Thoracic aorta (tissue), 2 donors: ENCODE measurements at regions not wholly inside any gene's neighbourhood (a gene's known extent, or its start where the extent isn't known, plus 50 kb on each side); places are given as distances from the start of the nearest gene placed in this dataset.
A peak's percentile ranks its signal among the peaks of the same experiment; 100 is the strongest.

ENCODE experiments used
- ATAC-seq: fragments of 150-250 bp; one replicate; pipeline ENCODE4 v1.8.0; 2017; ENCODE audit warnings: low read depth; ENCODE audit not compliant: insufficient number of reproducible peaks, low FRiP score
- DNase-seq: peaks from one replicate; pipeline ENCODE4 v3.0.0-alpha.2; 2020; ENCODE audit warnings: low spot score
- H3K27ac ChIP-seq, 2 donors: fragments of 200-600 bp; sonication (generic); 1 replicate in 1 of 2; 2 replicates in 1 of 2; pipeline ENCODE4 v1.5.1; 2016; ENCODE audit warnings: mild to moderate bottlenecking in 2 of 2, moderate library complexity in 2 of 2
- H3K27me3 ChIP-seq: fragments of 200-600 bp; sonication (generic); replicated peaks from 2 replicates; pipeline ENCODE4 v1.6.0; 2016; ENCODE audit warnings: mild to moderate bottlenecking; ENCODE audit not compliant: insufficient read depth
- H3K36me3 ChIP-seq: fragments of 200-600 bp; sonication (generic); one replicate; pipeline ENCODE4 v1.5.1; 2016
- H3K4me1 ChIP-seq, 2 donors: fragments of 200-600 bp; sonication (generic); 1 replicate in 1 of 2; 2 replicates in 1 of 2; pipeline versions ENCODE4 v1.5.1 to v1.6.0; 2016; ENCODE audit warnings: low read depth in 2 of 2, mild to moderate bottlenecking in 1 of 2; ENCODE audit not compliant: control insufficient read depth in 1 of 2
- H3K4me3 ChIP-seq: fragments of 200-600 bp; sonication (generic); 2 replicates; pipeline ENCODE4 v1.5.1; 2016; ENCODE audit warnings: mild to moderate bottlenecking
- H3K9me3 ChIP-seq: fragments of 200-600 bp; sonication (generic); 2 replicates; pipeline ENCODE4 v1.5.1; 2016
- TF ChIP-seq, protein P1 (sequence below): fragments of 200-600 bp; sonication (generic); IDR thresholded peaks from one replicate; pipeline ENCODE4 v1.5.1; 2019; ENCODE audit warnings: antibody characterized with exemption

DNA sequence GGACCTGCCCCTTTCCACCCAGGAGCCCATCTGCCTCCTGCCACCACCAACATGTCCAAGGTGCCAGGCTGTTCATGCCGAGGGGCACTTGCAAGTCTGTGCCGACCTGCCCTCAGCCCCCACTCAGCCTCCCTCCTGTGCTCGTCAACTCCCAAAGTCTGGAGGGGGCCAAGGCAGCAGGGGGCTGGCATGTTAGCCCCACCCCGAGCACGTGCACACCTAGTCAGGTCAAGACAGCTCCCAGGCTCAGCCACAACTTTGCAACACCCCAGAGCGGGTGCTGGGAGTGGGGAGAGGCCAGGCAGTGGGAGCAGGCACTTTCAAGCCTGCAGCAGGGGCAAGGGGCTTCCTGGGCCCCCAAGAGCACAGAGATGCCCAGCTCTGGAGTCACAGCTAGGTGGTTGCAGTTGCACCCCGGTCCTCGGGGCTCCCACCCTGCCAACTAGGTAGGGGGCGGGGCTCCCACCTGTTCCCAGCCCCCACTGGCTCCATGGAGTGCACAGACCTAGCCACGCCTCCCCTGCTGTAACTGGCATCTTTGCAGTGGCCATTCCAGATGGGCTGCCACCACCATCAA, 272.5 kb downstream of the CETN3 start:
- H3K4me3 ChIP-seq, result no peak overlapping the region
- DNase-seq, result no peak
- H3K36me3 ChIP-seq, result no peaks in the 10 kb centered on the region
- TF ChIP-seq, protein P1, sequence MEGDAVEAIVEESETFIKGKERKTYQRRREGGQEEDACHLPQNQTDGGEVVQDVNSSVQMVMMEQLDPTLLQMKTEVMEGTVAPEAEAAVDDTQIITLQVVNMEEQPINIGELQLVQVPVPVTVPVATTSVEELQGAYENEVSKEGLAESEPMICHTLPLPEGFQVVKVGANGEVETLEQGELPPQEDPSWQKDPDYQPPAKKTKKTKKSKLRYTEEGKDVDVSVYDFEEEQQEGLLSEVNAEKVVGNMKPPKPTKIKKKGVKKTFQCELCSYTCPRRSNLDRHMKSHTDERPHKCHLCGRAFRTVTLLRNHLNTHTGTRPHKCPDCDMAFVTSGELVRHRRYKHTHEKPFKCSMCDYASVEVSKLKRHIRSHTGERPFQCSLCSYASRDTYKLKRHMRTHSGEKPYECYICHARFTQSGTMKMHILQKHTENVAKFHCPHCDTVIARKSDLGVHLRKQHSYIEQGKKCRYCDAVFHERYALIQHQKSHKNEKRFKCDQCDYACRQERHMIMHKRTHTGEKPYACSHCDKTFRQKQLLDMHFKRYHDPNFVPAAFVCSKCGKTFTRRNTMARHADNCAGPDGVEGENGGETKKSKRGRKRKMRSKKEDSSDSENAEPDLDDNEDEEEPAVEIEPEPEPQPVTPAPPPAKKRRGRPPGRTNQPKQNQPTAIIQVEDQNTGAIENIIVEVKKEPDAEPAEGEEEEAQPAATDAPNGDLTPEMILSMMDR, result no peak
- ATAC-seq, result no peak
- peaks cover 17 to 39% of the 10 kb centered on the region in 2 donors for H3K4me1 ChIP-seq
- no peaks in the 10 kb centered on the region for H3K27me3 ChIP-seq
- H3K27ac ChIP-seq, result peak overlapping the region; percentile 78 to 82
- no peaks in the 10 kb centered on the region for H3K9me3 ChIP-seq

DNA sequence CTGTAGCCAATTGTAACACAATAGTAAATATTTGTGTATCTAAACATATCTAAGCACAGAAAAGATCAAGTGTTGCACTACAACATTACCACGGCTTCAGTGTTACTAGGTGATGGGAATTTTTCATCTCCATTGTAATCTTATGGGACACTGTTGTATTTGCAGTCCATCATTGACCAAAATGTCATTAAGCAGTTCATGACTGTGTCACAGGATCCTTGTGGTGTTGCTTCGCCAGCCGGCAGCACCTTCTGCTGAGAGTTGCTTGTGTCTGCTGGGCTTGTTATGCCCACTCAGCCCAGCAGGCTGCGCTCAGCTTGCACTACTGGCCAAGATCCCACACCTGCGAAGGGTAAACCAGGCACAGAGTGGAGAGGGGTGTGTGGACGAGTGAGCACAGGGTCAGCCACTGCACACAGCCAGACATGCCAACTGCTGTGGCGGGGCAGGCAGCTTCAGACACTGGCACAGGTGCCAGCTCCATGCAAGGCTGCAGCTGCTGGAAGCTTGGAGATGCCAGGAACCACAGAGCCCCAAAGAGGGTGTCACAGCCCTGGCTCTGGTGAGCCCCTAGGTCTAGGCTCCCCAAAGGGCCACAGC, 273.7 kb downstream of the CETN3 start:
- H3K27me3 ChIP-seq, result no peaks in the 10 kb centered on the region
- no peaks in the 10 kb centered on the region for H3K9me3 ChIP-seq
- no peak for DNase-seq
- H3K36me3 ChIP-seq, result no peaks in the 10 kb centered on the region
- peaks cover 22 to 50% of the 10 kb centered on the region in 2 donors for H3K4me1 ChIP-seq
- ATAC-seq, result no peak
- no peak overlapping the region for H3K4me3 ChIP-seq
- TF ChIP-seq, protein P1, result no peak
- peak overlapping the region; percentile 78 to 82 for H3K27ac ChIP-seq

DNA sequence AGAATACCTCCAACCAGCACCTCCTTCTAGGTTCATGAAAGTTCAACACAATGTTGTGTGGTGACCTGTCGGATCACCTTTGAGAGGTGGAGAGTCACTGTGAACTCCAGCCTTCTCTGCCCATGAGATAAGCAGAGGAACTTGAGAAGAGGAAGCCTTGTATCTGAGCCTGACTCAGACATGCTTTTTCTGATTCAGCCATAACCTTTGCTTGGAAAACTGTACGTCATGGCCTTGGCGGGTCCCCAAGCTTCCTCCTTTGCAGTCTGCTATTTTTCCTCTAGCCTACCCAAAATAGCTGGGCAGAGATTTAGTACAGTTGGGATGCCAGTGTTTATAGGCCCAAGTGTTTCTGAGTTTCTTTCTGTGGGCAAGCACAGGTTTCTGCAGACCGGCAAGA, 274.7 kb downstream of the CETN3 start:
- Histone ChIP-seq H3K36me3 (no peaks in the 10 kb centered on the region), H3K4me3 (peak overlapping the region; percentile 23), H3K9me3 (no peaks in the 10 kb centered on the region), H3K27me3 (no peaks in the 10 kb centered on the region), H3K4me1 (peaks cover 22 to 50% of the 10 kb centered on the region in 2 donors), H3K27ac (peak overlapping the region; percentile 78 to 82)
- TF ChIP-seq, protein P1, result no peak
- peak; percentile 77 for ATAC-seq
- DNase-seq, result peak; percentile 70

DNA sequence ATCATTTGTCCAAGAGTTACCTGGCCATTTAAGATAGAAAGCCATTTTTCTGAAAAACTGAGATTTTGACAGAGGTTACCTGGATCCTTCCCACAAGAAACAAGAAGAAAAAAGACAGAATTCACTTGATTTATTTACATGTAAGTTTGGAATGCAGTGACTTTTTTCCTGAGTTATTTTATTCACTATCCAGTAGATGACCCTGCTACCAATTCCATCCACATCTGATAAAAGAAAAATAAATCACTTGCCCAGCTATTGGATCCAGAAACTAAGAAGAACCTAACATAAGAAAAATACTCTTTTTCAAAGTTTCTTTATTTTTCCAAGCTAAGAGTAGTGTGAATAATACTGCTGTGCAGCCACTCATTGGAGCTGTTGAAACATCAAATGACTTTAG, 275.2 kb downstream of the CETN3 start:
- no peaks in the 10 kb centered on the region for H3K9me3 ChIP-seq
- H3K27ac ChIP-seq, result peak overlapping the region; percentile 78 to 82
- H3K36me3 ChIP-seq, result no peaks in the 10 kb centered on the region
- peaks cover 22 to 50% of the 10 kb centered on the region in 2 donors for H3K4me1 ChIP-seq
- ATAC-seq, result no peak
- TF ChIP-seq, protein P1, result no peak
- no peaks in the 10 kb centered on the region for H3K27me3 ChIP-seq
- no peak overlapping the region for H3K4me3 ChIP-seq
- DNase-seq, result no peak

DNA sequence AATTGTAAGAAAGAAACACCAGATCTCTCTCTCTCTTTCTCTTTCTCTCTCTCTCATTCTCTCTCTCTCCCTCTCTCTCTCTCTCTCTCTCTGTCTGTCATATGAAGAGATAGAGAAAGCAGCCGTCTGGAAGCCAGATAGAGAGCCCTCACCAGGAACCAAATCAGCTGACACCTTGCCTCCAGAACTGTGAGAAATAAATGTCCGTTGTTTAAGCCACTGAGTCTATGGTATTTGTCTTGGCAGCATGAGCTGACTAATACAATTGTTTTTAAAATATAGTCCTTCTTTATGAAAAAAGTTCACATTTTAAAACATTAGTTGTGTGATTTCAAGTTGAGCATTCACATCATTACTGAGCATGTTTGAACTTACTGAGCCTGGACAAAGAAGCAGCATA, 275.6 kb downstream of the CETN3 start:
- TF ChIP-seq, protein P1, result no peak
- Histone ChIP-seq H3K27me3 (no peaks in the 10 kb centered on the region), H3K27ac (peak overlapping the region; percentile 78 to 82), H3K36me3 (no peaks in the 10 kb centered on the region), H3K4me1 (peaks cover 22 to 50% of the 10 kb centered on the region in 2 donors), H3K9me3 (no peaks in the 10 kb centered on the region), H3K4me3 (no peak overlapping the region)
- DNase-seq (no peak), ATAC-seq (no peak)
